ENCODE measurements at regions not wholly inside any gene's neighbourhood (a gene's known extent, or its start where the extent isn't known, plus 50 kb on each side); places are given as distances from the start of the nearest gene placed in this dataset.

DNA sequence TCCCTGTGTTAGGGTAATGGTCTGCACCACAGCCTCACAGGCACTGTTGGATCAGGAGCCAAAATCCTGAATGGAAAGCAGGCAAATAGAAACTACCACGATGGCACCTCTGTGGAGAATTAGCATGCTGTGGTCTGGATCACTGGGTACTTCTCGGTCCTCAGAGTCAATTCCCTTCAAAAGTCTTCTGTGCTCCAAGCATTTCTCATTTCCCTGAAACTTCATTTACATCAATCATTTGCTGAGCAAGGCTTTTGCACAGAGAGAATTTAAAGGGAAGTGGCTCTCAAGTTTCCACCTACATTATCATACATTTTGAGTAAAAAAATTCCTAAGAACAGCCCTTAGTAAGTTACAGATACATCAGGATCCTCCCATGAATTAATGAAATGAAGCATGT is 293.9 kb upstream of the NPSR1 start:
- TF ChIP-seq RAD21 (IDR thresholded peaks at IDR 0.05; ENCODE audit: low read depth), result no peak
- TF ChIP-seq YY1 (IDR thresholded peaks at IDR 0.05; ENCODE audit: low read depth), result no peak
- no peak for TF ChIP-seq CREB1 (IDR thresholded peaks at IDR 0.05; ENCODE audit: low read depth)
- no peak for TF ChIP-seq CEBPB (IDR thresholded peaks at IDR 0.05)
- TF ChIP-seq ZBTB7A (IDR thresholded peaks at IDR 0.05; ENCODE audit: low read depth), result no peak
- TF ChIP-seq, protein P1, sequence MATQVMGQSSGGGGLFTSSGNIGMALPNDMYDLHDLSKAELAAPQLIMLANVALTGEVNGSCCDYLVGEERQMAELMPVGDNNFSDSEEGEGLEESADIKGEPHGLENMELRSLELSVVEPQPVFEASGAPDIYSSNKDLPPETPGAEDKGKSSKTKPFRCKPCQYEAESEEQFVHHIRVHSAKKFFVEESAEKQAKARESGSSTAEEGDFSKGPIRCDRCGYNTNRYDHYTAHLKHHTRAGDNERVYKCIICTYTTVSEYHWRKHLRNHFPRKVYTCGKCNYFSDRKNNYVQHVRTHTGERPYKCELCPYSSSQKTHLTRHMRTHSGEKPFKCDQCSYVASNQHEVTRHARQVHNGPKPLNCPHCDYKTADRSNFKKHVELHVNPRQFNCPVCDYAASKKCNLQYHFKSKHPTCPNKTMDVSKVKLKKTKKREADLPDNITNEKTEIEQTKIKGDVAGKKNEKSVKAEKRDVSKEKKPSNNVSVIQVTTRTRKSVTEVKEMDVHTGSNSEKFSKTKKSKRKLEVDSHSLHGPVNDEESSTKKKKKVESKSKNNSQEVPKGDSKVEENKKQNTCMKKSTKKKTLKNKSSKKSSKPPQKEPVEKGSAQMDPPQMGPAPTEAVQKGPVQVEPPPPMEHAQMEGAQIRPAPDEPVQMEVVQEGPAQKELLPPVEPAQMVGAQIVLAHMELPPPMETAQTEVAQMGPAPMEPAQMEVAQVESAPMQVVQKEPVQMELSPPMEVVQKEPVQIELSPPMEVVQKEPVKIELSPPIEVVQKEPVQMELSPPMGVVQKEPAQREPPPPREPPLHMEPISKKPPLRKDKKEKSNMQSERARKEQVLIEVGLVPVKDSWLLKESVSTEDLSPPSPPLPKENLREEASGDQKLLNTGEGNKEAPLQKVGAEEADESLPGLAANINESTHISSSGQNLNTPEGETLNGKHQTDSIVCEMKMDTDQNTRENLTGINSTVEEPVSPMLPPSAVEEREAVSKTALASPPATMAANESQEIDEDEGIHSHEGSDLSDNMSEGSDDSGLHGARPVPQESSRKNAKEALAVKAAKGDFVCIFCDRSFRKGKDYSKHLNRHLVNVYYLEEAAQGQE (IDR thresholded peaks at IDR 0.05; ENCODE audit: low read depth), result no peak
- TF ChIP-seq EGR1 (IDR thresholded peaks at IDR 0.05), result no peak
- TF ChIP-seq TCF12 (IDR thresholded peaks at IDR 0.05; ENCODE audit: low read depth), result no peak
- TF ChIP-seq, protein P2, sequence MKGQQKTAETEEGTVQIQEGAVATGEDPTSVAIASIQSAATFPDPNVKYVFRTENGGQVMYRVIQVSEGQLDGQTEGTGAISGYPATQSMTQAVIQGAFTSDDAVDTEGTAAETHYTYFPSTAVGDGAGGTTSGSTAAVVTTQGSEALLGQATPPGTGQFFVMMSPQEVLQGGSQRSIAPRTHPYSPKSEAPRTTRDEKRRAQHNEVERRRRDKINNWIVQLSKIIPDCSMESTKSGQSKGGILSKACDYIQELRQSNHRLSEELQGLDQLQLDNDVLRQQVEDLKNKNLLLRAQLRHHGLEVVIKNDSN (IDR thresholded peaks at IDR 0.05), result no peak
- no peak for TF ChIP-seq EP300 (IDR thresholded peaks at IDR 0.05; ENCODE audit: borderline replicate concordance)
- no peak for TF ChIP-seq FOXM1 (IDR thresholded peaks at IDR 0.05; ENCODE audit: borderline replicate concordance, low read depth)
- no peak for TF ChIP-seq TAF1 (IDR thresholded peaks at IDR 0.05; ENCODE audit: low read depth)
- TF ChIP-seq, protein P3, sequence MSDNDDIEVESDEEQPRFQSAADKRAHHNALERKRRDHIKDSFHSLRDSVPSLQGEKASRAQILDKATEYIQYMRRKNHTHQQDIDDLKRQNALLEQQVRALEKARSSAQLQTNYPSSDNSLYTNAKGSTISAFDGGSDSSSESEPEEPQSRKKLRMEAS (IDR thresholded peaks at IDR 0.05), result no peak
- TF ChIP-seq TEAD4 (IDR thresholded peaks at IDR 0.05), result no peak

DNA sequence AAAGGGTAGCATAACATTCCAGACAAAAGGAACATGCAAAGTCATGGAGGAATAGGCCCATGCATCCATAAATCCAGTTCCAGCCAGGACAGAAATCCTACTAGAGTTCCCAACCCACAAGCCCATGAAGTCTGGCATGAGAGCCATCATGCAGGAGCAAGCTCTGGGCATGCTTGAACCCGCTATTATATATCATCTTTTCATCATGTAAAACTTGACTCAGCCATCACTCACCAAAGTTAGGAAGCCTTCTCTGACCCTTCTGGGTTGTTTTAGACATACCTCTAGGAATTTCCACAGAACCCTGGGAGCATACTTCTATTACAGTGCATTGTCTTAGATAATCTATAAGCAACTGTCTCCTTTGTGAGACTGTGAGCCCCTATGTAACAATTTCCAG is 293.0 kb upstream of the NPSR1 start:
- TF ChIP-seq FOXM1 (IDR thresholded peaks at IDR 0.05; ENCODE audit: borderline replicate concordance, low read depth), result no peak
- TF ChIP-seq, protein P2 (IDR thresholded peaks at IDR 0.05), result no peak
- TF ChIP-seq CREB1 (IDR thresholded peaks at IDR 0.05; ENCODE audit: low read depth), result no peak
- TF ChIP-seq CEBPB (IDR thresholded peaks at IDR 0.05), result no peak
- TF ChIP-seq TEAD4 (IDR thresholded peaks at IDR 0.05), result no peak
- TF ChIP-seq EP300 (IDR thresholded peaks at IDR 0.05; ENCODE audit: borderline replicate concordance), result no peak

DNA sequence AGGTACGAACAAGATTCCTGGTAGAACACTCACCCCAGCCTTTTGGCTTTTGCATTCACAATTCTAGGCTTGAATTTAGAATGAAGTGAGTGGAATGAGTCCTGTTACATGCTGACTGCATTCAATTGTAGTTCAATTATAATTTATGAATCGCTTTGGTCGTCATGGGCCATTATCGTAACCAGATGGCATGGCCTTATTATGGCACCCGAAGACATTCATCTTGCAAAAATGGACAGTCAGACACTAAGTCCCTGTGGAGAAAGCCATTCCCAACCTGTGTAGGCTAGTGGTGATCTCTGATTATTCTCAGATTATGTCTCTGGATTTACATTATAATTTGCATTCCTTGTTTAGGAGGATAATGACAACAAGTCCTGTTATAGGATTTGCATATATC is 292.4 kb upstream of the NPSR1 start:
- TF ChIP-seq TCF12 (IDR thresholded peaks at IDR 0.05; ENCODE audit: low read depth), result no peak
- no peak for TF ChIP-seq TEAD4 (IDR thresholded peaks at IDR 0.05)
- TF ChIP-seq, protein P1 (IDR thresholded peaks at IDR 0.05; ENCODE audit: low read depth), result no peak
- TF ChIP-seq, protein P3 (IDR thresholded peaks at IDR 0.05), result no peak
- no peak for TF ChIP-seq RAD21 (IDR thresholded peaks at IDR 0.05; ENCODE audit: low read depth)
- TF ChIP-seq, protein P2 (IDR thresholded peaks at IDR 0.05), result no peak
- TF ChIP-seq NFIC (IDR thresholded peaks at IDR 0.05), result no peak

DNA sequence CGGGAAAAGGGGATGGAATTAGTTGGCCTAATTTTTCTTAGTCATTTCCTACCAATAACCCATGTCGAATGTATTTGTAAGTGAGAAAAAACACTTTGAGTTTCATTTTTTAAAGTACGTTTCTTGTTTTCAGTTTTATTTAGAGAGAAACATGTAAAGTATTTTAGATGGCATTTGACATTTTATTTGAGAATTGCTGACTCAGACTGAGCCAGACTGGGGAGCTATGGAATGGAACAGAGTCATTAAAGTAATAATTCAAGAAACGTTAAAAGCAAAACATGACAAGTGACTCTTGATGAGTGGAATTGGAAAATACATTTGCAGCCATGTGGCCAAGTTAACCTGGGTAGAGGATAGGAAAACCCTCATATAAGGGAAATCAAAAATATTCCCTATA is 286.1 kb upstream of the NPSR1 start:
- no peak for TF ChIP-seq CREB1 (IDR thresholded peaks at IDR 0.05; ENCODE audit: low read depth)
- no peak for TF ChIP-seq EP300 (IDR thresholded peaks at IDR 0.05; ENCODE audit: borderline replicate concordance)
- no peak for TF ChIP-seq EGR1 (IDR thresholded peaks at IDR 0.05)
- no peak for TF ChIP-seq TAF1 (IDR thresholded peaks at IDR 0.05; ENCODE audit: low read depth)
- no peak for TF ChIP-seq RAD21 (IDR thresholded peaks at IDR 0.05; ENCODE audit: low read depth)
- no peak for TF ChIP-seq TEAD4 (IDR thresholded peaks at IDR 0.05)
- TF ChIP-seq, protein P2 (IDR thresholded peaks at IDR 0.05), result no peak
- TF ChIP-seq NFIC (IDR thresholded peaks at IDR 0.05), result no peak

DNA sequence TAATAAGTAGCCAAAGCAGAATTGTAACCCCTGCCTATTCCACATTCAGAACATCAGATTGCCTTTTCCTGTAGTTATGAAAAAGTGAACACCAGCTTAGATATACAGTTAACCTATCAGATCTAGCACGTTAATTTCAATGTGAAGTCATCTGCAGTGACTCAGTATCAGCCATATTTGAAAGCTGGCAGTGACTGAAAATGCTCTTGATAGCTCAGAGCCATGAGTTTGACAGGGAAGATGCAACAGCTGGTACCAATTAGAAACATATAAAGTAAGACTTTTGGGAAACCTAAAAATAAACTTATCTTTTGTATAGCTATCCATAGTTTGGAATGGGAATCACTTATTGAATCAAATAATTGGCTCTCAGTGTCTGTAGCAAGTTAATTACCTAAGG is 284.1 kb upstream of the NPSR1 start:
- TF ChIP-seq ZBTB7A (IDR thresholded peaks at IDR 0.05; ENCODE audit: low read depth) (no peak), TCF12 (IDR thresholded peaks at IDR 0.05; ENCODE audit: low read depth) (no peak), EGR1 (IDR thresholded peaks at IDR 0.05) (no peak), YY1 (IDR thresholded peaks at IDR 0.05; ENCODE audit: low read depth) (no peak), FOXM1 (IDR thresholded peaks at IDR 0.05; ENCODE audit: borderline replicate concordance, low read depth) (no peak), CEBPB (IDR thresholded peaks at IDR 0.05) (no peak), NFIC (IDR thresholded peaks at IDR 0.05) (no peak)
- TF ChIP-seq, protein P1 (IDR thresholded peaks at IDR 0.05; ENCODE audit: low read depth), result no peak
- TF ChIP-seq, protein P2 (IDR thresholded peaks at IDR 0.05), result no peak
